Activated CD4-positive, alpha-beta T cell treated with anti-CD3 and anti-CD28 coated beads for 48 hours (primary cell): ENCODE measurements at regions not wholly inside any gene's neighbourhood (a gene's known extent, or its start where the extent isn't known, plus 50 kb on each side); places are given as distances from the start of the nearest gene placed in this dataset.
"Not testable (repeated sequence)": the region's sequence is repeated elsewhere in the genome, so short reads cannot be mapped to it uniquely, and the experiment has no call there.

Experiments used
- DNase-seq: peaks from one replicate; pipeline ENCODE4 v3.0.0-alpha.2; 2020

GRCh38 chr15:98331676-98332075, 316.7 kb upstream of the IGF1R start:
- DNase-seq = no peak

DNA sequence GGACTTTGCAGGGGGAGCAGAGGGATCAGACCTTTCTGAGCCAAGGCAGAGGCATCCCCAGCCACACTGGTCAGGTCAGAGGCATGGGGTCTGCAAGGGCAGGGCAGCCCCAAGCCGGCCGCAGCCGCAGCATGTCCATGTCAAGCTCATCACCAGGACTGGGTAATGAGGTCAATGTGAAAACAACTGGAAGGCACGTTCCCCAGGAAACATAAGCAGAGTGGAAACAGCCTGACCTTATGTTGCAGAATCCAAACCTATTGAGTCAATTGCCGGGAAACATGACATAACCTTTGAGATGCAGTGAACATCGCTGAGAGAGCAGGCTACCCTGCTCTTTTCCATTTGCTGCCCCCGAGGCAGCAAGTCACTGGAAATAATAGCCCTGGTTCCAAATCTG, 315.1 kb upstream of the IGF1R start:
- no peak for DNase-seq

GRCh38 chr15:98342911-98343310, 305.4 kb upstream of the IGF1R start:
- DNase-seq = no peak

- DNase-seq = no peak
Measured at GRCh38 chr15:98344591-98344990, 303.7 kb upstream of the IGF1R start.

GRCh38 chr15:98347001-98347400, 301.3 kb upstream of the IGF1R start:
- no peak for DNase-seq

- DNase-seq = no peak
Measured at GRCh38 chr15:98347866-98348265, 300.5 kb upstream of the IGF1R start.

DNA sequence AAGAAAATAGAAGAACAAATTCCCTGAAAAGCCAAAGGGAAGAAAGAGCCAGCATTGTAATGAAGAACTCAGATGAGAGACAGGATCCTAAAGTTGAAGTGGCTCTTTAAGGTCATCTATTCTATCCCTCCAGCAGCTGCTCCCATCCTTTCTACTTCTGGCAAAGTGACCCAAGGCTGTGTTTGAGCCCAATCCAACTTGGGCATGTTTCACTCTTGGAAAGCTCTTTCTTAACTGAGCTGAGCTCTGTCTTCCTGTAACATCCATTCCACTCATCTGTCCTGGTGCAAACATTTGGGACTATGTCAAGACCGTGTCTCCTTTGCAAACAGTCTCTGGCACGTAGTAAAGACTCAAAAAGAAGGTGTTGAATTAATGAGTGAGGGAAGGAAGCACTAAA, 298.1 kb upstream of the IGF1R start:
- DNase-seq = no peak

DNA sequence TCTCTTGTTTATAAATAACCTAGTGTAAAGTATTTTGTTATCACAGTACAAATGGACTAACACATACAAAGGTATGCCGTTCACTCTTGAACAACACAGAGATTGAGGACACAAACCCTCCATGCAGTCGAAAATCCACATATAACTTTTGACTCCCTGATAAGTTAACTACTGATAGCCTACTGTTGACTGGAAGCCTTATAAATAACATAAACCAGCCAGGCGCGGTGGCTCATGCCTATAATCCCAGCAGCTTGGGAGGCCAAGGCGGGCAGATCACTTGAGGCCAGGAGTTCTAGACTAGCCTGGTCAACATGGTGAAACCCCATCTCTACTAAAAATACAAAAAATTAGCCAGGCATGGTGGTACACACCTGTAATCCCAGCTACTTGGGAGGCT, 290.1 kb upstream of the IGF1R start:
- DNase-seq = not testable (repeated sequence)

DNA sequence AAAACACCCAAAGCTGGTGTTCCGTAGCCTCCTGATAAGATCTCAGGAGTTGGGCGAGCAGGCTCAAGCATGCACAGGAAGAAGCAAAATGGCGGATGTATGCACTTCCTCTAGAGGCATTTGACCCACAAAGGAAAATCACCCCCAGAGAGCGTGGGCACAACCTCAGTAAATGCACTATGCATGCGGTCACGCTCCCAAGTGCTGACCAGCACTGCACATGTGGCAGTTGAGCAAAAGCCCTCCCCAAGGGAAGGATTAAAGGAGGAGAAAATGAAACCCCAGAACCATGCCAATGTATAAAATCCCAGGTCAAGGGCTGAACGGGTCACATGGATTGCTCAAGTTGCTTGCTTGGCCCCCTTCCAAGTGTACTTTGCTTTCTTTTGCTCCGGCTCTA, 289.4 kb upstream of the IGF1R start:
- DNase-seq = no peak

GRCh38 chr15:98363416-98363815, 284.9 kb upstream of the IGF1R start:
- no peak for DNase-seq

- DNase-seq = no peak
Measured at GRCh38 chr15:98363955-98364354, 284.4 kb upstream of the IGF1R start.

- no peak for DNase-seq
Measured at GRCh38 chr15:98369081-98369716, 279.1 kb upstream of the IGF1R start.

DNA sequence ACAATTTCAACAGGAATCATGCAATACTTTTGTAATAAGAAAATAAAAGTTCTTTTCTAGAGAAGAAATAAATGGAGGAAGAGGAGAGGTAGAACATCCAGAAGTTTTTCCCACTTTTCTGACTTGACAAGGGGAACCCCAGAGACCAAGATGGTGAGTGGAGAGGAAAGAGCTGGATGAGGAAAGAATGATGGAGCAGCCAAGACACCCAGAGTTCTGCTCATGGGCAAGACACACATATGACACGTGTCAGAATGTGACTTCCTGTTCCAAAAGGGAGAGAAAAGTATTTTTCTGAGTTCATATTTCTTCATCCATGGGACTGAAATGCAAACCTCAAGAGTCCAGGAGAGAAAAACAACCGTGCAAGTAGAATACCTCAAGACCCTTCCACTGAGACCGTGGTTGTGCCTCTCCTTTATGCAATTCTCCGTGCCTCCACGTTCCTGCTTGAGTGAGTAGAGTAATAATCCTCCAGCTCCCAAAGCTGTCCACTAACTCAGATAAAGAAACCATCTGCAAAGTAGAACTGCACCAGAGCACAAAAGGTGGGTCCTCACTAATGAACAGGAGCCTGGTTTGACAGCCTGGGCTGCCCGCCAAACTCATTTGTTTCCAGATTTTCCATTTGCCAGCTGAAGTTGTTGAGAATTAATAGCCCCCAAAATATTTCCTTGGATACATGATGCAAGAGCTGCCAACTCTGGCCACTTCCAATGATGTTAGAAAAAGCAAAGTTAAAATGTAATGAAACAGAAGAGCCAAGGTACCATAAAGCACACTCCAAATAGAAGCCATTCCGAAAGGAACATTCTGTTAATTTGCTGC, 272.6 kb upstream of the IGF1R start:
- DNase-seq = no peak

DNA sequence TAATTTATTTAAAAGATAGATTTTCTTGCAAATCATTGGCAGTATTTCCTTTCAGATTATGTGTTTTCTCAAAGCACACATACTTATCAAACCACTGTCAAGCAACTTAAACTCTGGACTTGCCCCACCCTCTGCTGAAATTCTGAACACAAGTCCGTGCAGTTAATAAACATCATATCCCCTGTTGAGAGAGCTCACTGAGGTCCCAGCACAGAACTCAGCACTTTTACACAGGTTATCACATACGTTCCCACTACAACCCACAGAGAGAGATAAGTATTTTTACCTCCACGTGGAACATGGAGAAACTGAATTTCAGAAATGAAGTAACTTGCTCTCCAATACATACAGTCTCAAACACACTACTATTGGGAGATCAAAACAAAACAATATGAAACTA, 267.6 kb upstream of the IGF1R start:
- no peak for DNase-seq

GRCh38 chr15:98381446-98381845, 266.9 kb upstream of the IGF1R start:
- DNase-seq = no peak

- no peak for DNase-seq
Measured at GRCh38 chr15:98382139-98382538, 266.2 kb upstream of the IGF1R start.

DNA sequence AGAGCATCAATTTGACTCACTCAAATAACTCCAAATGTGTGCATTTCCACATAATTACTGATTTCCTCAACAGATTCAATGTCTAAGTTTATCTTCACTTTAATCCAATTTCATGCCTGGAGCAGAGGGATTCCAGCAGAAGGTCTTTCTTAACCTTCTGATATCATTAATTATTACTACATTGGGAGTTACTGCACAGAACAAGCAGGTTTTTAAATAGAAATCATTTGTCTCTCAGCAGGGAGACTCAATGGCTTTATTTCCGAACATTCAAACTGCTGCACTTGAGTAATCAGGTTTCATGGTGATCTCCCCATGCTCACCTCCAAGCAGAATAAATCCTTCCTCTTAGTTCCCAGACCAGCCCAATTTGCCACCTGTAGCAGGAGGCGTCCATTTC, 264.8 kb upstream of the IGF1R start:
- no peak for DNase-seq

GRCh38 chr15:98384328-98385029, 263.9 kb upstream of the IGF1R start:
- no peak for DNase-seq

DNA sequence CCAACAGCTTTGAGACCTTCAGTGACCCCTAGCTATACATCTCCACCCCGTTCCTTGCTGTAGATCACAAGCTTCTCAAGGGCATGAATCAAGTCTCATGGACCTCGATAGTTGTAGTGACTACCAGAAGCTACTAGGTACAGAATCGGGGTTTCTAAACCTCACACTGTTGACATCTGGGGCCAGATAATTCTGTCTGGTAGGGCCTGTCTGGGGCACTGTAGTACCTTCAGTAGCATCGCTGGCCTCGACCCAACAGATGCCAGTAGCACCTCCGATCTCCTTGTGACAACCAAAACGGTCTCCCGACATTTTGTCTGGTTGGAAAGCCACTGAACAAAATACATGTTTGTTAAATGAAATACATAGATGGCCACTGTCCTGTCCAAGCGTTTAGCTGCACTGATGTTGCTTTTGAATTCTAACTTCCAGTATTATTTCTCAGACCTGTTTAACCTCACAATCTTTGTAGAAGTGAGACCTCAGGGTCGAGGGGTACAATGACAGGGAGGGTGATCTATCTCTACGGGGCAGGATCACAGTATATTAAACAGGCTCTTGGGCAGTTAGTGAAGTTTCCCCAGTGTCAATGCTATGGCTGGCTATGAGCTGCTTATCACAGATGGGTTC, 262.5 kb upstream of the IGF1R start:
- DNase-seq = no peak

DNA sequence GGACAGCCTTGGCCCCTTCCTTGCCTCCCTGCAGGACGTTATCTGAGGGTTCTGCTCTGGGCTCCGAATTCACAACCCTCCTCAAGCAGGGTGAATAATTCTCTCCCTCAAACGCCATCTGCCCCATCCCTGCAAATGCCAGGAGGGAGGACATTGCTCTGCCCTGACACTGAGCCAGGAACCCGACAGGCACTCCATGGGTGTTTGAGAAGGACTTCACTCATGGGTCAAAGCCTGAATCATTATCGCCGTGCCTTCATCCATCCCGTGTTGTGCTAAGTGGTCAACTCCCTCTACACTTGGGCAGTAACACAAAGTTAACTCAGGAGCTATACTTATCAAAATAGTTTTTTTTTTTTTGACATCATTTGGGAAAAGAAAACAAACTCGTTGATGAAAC, 261.8 kb upstream of the IGF1R start:
- no peak for DNase-seq

DNA sequence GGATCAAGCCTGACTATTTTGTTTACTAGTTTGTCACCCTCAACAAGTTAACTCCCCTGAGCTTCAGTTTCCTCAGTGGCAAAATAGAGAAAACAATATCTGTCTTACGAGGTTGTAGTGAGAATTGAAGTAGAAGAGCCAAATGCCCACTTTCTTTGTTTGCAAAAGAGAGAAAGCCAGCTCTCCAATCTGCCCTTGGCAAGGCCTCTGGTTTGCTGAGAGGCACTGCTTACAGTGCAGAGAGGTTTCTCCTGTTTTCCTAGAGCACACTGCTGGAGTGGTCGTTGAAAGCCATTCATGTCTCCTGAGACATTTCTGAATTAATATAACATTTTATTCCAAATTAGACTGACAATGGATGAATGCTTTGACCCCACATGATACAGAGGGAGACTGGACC, 260.5 kb upstream of the IGF1R start:
- no peak for DNase-seq

GRCh38 chr15:98390946-98391530, 257.3 kb upstream of the IGF1R start:
- no peak for DNase-seq

DNA sequence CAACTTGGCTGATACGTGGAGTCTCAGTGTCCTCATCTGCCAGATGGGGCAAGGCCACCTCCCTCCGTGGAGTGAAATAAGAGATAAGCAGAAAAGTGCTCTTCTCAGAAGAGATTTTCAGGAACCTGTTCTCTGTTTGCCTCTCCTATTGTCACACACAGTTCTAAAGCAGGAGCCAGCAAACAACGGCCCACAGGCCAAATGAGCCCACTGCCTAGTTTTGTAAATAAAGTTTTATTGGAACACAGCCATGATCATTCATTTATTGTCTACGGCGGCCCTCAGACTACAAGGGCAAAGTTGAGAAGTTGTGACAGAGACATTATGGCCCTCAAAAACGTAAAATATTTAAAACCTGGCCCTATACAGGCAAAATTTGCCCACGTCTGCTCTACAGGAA, 256.8 kb upstream of the IGF1R start:
- no peak for DNase-seq
